Cardiac muscle cell (in vitro differentiated cells and primary cell): ENCODE measurements at regions not wholly inside any gene's neighbourhood (a gene's known extent, or its start where the extent isn't known, plus 50 kb on each side); places are given as distances from the start of the nearest gene placed in this dataset.

Source experiments
- DNase-seq, 2 donors: peaks; one replicate each; pipeline versions ENCODE4 v3.0.0 to v3.0.0-alpha.2; 2010 to 2017; ENCODE audit warnings: low read depth in 1 of 2, low spot score in 1 of 2
- H3K27ac ChIP-seq: fragments of 200-600 bp; sonication (generic); 2 replicates; pipeline ENCODE4 v1.5.1; 2016
- H3K27me3 ChIP-seq: fragments of 200-600 bp; sonication (generic); 2 replicates; pipeline ENCODE4 v1.6.0; 2016; ENCODE audit warnings: control low read depth
- H3K36me3 ChIP-seq: fragments of 200-600 bp; sonication (generic); 2 replicates; pipeline ENCODE4 v1.5.1; 2016; ENCODE audit warnings: control low read depth
- H3K4me1 ChIP-seq: fragments of 200-600 bp; sonication (generic); 2 replicates; pipeline ENCODE4 v1.8.1; 2017; ENCODE audit warnings: low read depth, mild to moderate bottlenecking, mixed run types
- H3K4me3 ChIP-seq: fragments of 200-600 bp; sonication (generic); 2 replicates; pipeline ENCODE4 v1.5.1; 2016; ENCODE audit warnings: mild to moderate bottlenecking
- H3K9me3 ChIP-seq: fragments of 200-600 bp; sonication (generic); 2 replicates; pipeline ENCODE4 v1.5.1; 2017; ENCODE audit warnings: low read depth, mild to moderate bottlenecking, control low read depth
- CTCF ChIP-seq: IDR thresholded peaks from 2 replicates; pipeline ENCODE4 v1.5.1; 2012; ENCODE audit warnings: low read depth, mild to moderate bottlenecking, low read length

- Histone ChIP-seq H3K9me3 (no peaks in the 10 kb centered on the region), H3K36me3 (no peaks in the 10 kb centered on the region), H3K27ac (no peak overlapping the region), H3K4me3 (no peak overlapping the region), H3K27me3 (no peaks in the 10 kb centered on the region), H3K4me1 (no peaks in the 10 kb centered on the region)
- DNase-seq = no peak
- TF ChIP-seq CTCF = no peak
These were observed 667.5 kb upstream of the RBFOX1 start for GRCh38 chr16:6665126-6665525.

- H3K27me3 ChIP-seq = no peaks in the 10 kb centered on the region
- H3K36me3 ChIP-seq = no peaks in the 10 kb centered on the region
- no peak overlapping the region for H3K4me3 ChIP-seq
- TF ChIP-seq CTCF = no peak
- no peak for DNase-seq
- H3K9me3 ChIP-seq = no peaks in the 10 kb centered on the region
- H3K27ac ChIP-seq = no peak overlapping the region
- no peaks in the 10 kb centered on the region for H3K4me1 ChIP-seq
These were observed 669.0 kb upstream of the RBFOX1 start for GRCh38 chr16:6663668-6664067.

GRCh38 chr16:6656760-6657159 is 675.9 kb upstream of the RBFOX1 start:
- no peaks in the 10 kb centered on the region for H3K36me3 ChIP-seq
- TF ChIP-seq CTCF = no peak

GRCh38 chr16:6646891-6647290 is 685.8 kb upstream of the RBFOX1 start:
- H3K4me3 ChIP-seq = no peak overlapping the region
- H3K27me3 ChIP-seq = peaks cover 17% of the 10 kb centered on the region
- DNase-seq = no peak
- no peaks in the 10 kb centered on the region for H3K9me3 ChIP-seq
- no peaks in the 10 kb centered on the region for H3K4me1 ChIP-seq
- H3K36me3 ChIP-seq = no peaks in the 10 kb centered on the region
- H3K27ac ChIP-seq = no peak overlapping the region
- no peak for TF ChIP-seq CTCF

More at GRCh38 chr16:6656760-6657159, 675.9 kb upstream of the RBFOX1 start:
- Histone ChIP-seq H3K9me3 (no peaks in the 10 kb centered on the region), H3K4me1 (no peaks in the 10 kb centered on the region), H3K27me3 (no peaks in the 10 kb centered on the region), H3K27ac (no peak overlapping the region), H3K4me3 (no peak overlapping the region)
- no peak for DNase-seq

GRCh38 chr16:6645768-6646568 is 686.7 kb upstream of the RBFOX1 start:
- Histone ChIP-seq H3K4me3 (no peak overlapping the region), H3K36me3 (no peaks in the 10 kb centered on the region), H3K27me3 (peaks cover 20% of the 10 kb centered on the region), H3K9me3 (no peaks in the 10 kb centered on the region), H3K4me1 (no peaks in the 10 kb centered on the region), H3K27ac (no peak overlapping the region)
- DNase-seq = no peak
- TF ChIP-seq CTCF = no peak
